Lower leg skin (tissue), 3 donors: ENCODE measurements at regions not wholly inside any gene's neighbourhood (a gene's known extent, or its start where the extent isn't known, plus 50 kb on each side); places are given as distances from the start of the nearest gene placed in this dataset.

ENCODE experiments used
- POLR2A ChIP-seq, 2 donors: fragments of 450-650 bp; IDR thresholded peaks; one replicate each; pipeline ENCODE4 v1.6.1; 2016 to 2017; ENCODE audit warnings: antibody characterized with exemption in 2 of 2, mild to moderate bottlenecking in 1 of 2, moderate library complexity in 1 of 2
- TF ChIP-seq, protein P1 (sequence below), 3 donors: fragments of 450-650 bp; IDR thresholded peaks; one replicate each; pipeline ENCODE4 v1.5.1; 2016; ENCODE audit warnings: antibody characterized with exemption in 3 of 3, mild to moderate bottlenecking in 3 of 3, moderate library complexity in 2 of 3

DNA sequence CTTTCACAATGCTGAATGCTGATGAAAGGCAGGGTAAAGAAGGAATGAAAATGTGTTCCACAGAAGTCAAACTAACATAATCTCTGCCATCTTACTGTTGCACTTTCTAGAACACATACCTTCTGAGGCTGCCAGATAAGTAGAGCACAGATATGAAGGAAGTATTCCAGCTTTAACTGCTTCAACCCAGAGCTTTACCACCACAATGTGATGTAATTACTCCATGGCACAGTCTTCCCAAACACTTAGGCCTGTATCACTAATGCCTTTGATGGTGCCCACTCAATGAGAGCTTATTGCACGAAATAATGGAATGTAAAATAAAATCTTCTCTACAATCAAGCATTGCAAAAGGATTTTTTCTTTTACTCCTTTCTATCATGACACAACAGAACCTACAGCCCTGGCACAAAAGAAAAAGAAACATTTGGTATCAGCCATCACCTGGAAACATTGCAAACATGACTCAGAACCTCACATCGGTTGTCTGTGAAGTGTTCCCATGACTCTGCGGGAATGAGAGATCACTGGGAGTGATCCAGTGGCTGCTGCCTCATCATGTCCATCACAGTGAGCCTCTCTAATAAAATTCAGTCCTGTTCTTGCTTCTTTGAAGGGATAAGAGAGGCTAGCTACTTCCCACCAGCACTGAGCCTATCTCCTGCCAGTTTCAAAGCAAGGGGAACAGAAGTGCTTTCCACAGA is 385.8 kb downstream of the EFNA5 start:
- TF ChIP-seq, protein P1, sequence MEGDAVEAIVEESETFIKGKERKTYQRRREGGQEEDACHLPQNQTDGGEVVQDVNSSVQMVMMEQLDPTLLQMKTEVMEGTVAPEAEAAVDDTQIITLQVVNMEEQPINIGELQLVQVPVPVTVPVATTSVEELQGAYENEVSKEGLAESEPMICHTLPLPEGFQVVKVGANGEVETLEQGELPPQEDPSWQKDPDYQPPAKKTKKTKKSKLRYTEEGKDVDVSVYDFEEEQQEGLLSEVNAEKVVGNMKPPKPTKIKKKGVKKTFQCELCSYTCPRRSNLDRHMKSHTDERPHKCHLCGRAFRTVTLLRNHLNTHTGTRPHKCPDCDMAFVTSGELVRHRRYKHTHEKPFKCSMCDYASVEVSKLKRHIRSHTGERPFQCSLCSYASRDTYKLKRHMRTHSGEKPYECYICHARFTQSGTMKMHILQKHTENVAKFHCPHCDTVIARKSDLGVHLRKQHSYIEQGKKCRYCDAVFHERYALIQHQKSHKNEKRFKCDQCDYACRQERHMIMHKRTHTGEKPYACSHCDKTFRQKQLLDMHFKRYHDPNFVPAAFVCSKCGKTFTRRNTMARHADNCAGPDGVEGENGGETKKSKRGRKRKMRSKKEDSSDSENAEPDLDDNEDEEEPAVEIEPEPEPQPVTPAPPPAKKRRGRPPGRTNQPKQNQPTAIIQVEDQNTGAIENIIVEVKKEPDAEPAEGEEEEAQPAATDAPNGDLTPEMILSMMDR (IDR thresholded peaks at IDR 0.05) = no peak
- no peak for TF ChIP-seq POLR2A (IDR thresholded peaks at IDR 0.05)
